ENCODE measurements at regions not wholly inside any gene's neighbourhood (a gene's known extent, or its start where the extent isn't known, plus 50 kb on each side); places are given as distances from the start of the nearest gene placed in this dataset.

DNA sequence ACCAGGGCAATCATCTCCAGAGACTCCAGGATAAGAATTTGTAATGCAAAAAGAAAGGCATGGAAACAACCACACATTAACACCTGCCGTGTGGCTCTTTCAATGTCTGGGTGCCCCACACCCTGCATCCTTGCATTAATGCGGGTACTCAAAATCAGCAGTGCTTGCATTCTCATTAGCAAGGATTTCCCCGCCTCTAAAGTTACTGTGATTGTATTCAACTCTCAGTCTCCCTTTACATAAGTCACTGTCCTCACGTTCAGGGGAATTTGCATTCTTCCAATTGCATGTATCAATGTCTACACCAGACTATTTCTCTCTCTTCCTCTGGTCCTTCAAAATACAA lies 324.3 kb downstream of the FOXL1 start:
- peaks cover 4% of the 10 kb centered on the region for H3K9me3 Mint-ChIP-seq
- peaks cover 45% of the 10 kb centered on the region for H3K4me1 Mint-ChIP-seq
- H3K27me3 Mint-ChIP-seq (ENCODE audit: low read depth, poor library complexity), result peaks cover 46% of the 10 kb centered on the region
- no peaks in the 10 kb centered on the region for H3K36me3 Mint-ChIP-seq (ENCODE audit: low read depth)
- H3K4me3 Mint-ChIP-seq, result no peak overlapping the region
- no peak overlapping the region for H3K27ac Mint-ChIP-seq
- DNase-seq, result no peak
- TF ChIP-seq, protein P1, sequence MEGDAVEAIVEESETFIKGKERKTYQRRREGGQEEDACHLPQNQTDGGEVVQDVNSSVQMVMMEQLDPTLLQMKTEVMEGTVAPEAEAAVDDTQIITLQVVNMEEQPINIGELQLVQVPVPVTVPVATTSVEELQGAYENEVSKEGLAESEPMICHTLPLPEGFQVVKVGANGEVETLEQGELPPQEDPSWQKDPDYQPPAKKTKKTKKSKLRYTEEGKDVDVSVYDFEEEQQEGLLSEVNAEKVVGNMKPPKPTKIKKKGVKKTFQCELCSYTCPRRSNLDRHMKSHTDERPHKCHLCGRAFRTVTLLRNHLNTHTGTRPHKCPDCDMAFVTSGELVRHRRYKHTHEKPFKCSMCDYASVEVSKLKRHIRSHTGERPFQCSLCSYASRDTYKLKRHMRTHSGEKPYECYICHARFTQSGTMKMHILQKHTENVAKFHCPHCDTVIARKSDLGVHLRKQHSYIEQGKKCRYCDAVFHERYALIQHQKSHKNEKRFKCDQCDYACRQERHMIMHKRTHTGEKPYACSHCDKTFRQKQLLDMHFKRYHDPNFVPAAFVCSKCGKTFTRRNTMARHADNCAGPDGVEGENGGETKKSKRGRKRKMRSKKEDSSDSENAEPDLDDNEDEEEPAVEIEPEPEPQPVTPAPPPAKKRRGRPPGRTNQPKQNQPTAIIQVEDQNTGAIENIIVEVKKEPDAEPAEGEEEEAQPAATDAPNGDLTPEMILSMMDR (IDR thresholded peaks at IDR 0.05), result no peak

DNA sequence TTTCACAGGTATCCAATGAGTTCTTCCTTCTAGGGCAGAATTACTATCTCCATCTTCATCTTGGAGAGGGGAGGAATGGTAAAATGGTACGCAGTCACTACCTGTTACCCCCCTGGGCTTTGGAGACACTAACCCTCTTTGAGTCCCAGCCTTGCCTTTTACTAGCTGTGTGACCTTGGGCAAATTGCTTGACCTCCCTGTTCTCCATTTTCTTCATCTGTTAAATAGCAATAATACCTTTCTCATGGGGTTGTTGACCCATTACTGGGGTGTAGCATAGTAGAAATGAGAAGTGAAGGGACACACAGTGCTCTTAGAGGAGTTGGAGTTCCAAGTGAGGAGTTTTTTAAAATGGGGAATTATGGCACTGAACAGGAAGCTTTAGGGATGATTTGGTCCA lies 324.7 kb downstream of the FOXL1 start:
- H3K4me1 Mint-ChIP-seq, result peaks cover 41% of the 10 kb centered on the region
- H3K4me3 Mint-ChIP-seq, result no peak overlapping the region
- H3K27me3 Mint-ChIP-seq (ENCODE audit: low read depth, poor library complexity), result peaks cover 46% of the 10 kb centered on the region
- DNase-seq, result no peak
- H3K9me3 Mint-ChIP-seq, result peaks cover 4% of the 10 kb centered on the region
- no peak overlapping the region for H3K27ac Mint-ChIP-seq
- TF ChIP-seq, protein P1 (IDR thresholded peaks at IDR 0.05), result no peak
- H3K36me3 Mint-ChIP-seq (ENCODE audit: low read depth), result no peaks in the 10 kb centered on the region

DNA sequence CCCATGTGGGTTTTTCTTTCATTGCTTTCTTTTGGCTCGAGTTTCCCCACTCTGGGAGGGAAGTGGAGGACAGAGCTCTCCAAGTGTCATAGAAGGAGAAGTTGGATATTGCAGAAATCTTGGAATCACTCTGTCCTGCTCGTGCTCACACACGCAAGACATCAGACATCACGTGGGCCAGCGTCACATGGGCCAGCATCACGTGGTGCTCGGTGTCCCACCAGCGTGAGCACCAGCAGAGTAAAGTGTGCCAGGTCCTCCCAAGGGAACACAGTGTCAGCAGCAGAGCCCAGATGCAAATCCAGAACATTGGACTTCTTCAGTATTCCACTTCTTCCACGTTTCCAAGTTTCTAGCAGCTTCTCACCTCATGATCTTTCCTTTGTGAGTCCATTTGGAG lies 327.0 kb downstream of the FOXL1 start:
- Mint-ChIP-seq H3K4me3 (no peak overlapping the region), H3K36me3 (ENCODE audit: low read depth) (no peaks in the 10 kb centered on the region), H3K27ac (no peak overlapping the region), H3K27me3 (ENCODE audit: low read depth, poor library complexity) (peaks cover 38% of the 10 kb centered on the region), H3K9me3 (no peaks in the 10 kb centered on the region), H3K4me1 (peaks cover 25% of the 10 kb centered on the region)
- TF ChIP-seq, protein P1 (IDR thresholded peaks at IDR 0.05), result no peak
- DNase-seq, result no peak

DNA sequence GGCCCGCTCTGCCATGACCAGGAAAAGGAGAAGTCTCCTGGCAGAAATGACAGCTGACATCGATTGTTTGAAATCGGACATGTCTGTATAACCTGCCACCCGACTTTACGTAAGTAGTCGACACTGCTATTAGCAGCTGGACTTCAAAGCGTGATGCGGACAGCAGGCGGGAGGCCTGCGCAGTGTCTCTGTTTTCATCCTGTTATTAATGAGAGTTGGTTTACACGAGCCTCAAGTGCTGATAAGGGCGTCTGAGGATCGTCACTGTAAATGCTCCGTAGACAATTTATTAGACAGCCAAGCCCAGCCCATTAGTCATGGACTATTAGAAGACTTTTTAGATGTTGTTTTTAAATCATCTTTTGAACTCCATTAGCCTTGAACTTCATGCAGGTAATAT lies 328.3 kb downstream of the FOXL1 start:
- no peak overlapping the region for H3K27ac Mint-ChIP-seq
- no peak overlapping the region for H3K4me3 Mint-ChIP-seq
- peaks cover 19% of the 10 kb centered on the region for H3K4me1 Mint-ChIP-seq
- no peaks in the 10 kb centered on the region for H3K9me3 Mint-ChIP-seq
- peaks cover 36% of the 10 kb centered on the region for H3K27me3 Mint-ChIP-seq (ENCODE audit: low read depth, poor library complexity)
- TF ChIP-seq, protein P1 (IDR thresholded peaks at IDR 0.05), result no peak
- DNase-seq, result no peak
- no peaks in the 10 kb centered on the region for H3K36me3 Mint-ChIP-seq (ENCODE audit: low read depth)

DNA sequence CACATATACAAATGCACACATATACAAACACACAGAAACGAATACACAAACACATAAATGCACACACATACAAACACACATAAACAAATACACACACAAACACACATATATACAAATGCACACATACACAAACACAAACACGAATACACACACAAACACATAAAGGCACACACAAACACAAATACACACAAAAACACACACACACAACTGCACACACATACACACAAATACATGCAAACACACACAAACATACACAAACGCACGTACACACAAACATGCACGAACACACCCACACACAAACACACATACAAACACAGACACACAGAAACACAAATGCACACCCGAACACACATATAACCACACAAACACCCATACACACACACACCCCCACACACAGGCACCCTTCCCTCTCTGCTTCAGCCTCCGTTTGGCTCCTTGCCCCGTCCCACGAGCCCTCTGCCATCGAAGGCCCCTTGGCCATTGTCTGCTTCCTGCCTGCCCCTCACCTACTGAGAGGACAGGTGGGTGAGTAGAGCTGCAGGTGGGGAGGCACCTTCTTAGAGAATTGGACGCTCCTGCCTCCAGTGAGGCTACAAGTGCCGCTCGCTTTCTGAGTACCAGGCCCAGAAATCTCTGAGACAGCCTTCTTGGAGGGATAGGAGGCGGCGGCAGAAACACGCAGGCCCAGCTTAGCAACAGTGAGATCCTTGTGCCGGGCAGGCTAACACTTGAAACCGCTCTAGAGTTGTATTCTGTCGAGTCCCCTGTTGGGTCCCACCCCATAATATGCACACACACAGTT lies 331.2 kb downstream of the FOXL1 start:
- Mint-ChIP-seq H3K27ac (no peak overlapping the region), H3K36me3 (ENCODE audit: low read depth) (no peaks in the 10 kb centered on the region), H3K4me1 (peaks cover 16% of the 10 kb centered on the region), H3K27me3 (ENCODE audit: low read depth, poor library complexity) (peaks cover 28% of the 10 kb centered on the region), H3K9me3 (no peaks in the 10 kb centered on the region), H3K4me3 (no peak overlapping the region)
- TF ChIP-seq, protein P1 (IDR thresholded peaks at IDR 0.05), result no peak
- DNase-seq, result no peak

DNA sequence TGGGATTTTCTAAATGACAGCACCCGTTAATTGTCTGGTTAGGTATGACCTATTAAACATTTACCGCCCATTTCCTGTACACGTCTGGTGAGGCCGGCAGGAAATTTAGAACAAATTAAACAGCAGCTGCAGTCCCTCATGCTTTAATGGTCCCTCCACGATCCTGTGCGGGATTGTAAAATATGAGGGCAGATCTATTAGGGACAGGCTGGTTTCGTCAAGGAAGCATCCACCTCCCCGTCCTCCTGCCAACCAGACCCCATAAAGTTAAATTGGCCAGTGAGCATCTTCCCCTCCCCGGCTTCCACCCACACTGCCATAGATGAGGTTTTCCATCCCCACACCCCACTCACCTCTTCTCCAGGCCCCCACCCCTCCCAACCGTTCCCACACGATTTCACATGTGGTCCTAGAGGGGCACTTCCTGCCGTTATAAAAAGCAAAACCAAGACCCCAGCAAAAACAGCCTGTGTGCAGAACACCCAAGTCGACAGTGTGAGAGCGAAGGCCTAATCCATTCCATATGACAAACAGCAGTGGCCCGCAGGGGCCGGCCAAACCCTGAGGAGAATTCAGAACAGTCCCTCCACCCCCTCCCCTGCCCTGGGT lies 331.9 kb downstream of the FOXL1 start:
- Mint-ChIP-seq H3K36me3 (ENCODE audit: low read depth) (no peaks in the 10 kb centered on the region), H3K27ac (peak overlapping the region; percentile 94), H3K27me3 (ENCODE audit: low read depth, poor library complexity) (peaks cover 26% of the 10 kb centered on the region), H3K4me3 (peak overlapping the region; percentile 65), H3K9me3 (no peaks in the 10 kb centered on the region), H3K4me1 (peaks cover 17% of the 10 kb centered on the region)
- TF ChIP-seq, protein P1 (IDR thresholded peaks at IDR 0.05), result no peak
- DNase-seq, result no peak

Data from nephron progenitor cell (in vitro differentiated cells).